Suprapubic skin (tissue), 4 donors: ENCODE measurements at regions not wholly inside any gene's neighbourhood (a gene's known extent, or its start where the extent isn't known, plus 50 kb on each side); places are given as distances from the start of the nearest gene placed in this dataset.

Source experiments
- EP300 ChIP-seq: sonication (generic); formaldehyde crosslinking; IDR thresholded peaks from one replicate; pipeline ENCODE4 v1.6.1; 2017; ENCODE audit warnings: antibody characterized with exemption
- POLR2AphosphoS5 ChIP-seq, 3 donors: sonication (generic); formaldehyde crosslinking; IDR thresholded peaks; one replicate each; pipeline ENCODE4 v1.6.1; 2017; ENCODE audit warnings: antibody characterized with exemption in 3 of 3
- TF ChIP-seq, protein P1 (sequence below), 2 donors: fragments of 200-600 bp in 1 of 2; fragments of 450-650 bp in 1 of 2; sonication (generic) in 1 of 2; IDR thresholded peaks; one replicate each; pipeline ENCODE4 v1.5.1; 2016 to 2019; ENCODE audit warnings: antibody characterized with exemption in 2 of 2, mild to moderate bottlenecking in 1 of 2, moderate library complexity in 1 of 2

DNA sequence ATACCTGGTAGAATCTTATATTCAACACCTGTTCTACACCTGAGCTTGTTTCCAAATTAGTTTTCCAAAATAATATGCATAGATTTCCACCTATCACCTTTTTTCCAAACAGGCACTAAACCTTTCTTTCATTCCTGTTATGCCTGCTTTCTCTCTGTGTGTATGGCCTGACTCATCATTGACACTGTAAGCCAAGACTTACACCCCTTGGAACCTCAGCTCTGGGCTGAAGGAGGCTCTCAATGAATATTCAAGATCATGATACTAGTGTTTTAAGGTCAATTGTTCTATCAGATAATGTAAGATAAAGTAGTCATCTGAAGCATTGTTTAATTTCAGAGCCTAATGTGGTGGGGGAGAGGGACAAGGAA is 1193.3 kb downstream of the FLRT2 start:
- TF ChIP-seq, protein P1, sequence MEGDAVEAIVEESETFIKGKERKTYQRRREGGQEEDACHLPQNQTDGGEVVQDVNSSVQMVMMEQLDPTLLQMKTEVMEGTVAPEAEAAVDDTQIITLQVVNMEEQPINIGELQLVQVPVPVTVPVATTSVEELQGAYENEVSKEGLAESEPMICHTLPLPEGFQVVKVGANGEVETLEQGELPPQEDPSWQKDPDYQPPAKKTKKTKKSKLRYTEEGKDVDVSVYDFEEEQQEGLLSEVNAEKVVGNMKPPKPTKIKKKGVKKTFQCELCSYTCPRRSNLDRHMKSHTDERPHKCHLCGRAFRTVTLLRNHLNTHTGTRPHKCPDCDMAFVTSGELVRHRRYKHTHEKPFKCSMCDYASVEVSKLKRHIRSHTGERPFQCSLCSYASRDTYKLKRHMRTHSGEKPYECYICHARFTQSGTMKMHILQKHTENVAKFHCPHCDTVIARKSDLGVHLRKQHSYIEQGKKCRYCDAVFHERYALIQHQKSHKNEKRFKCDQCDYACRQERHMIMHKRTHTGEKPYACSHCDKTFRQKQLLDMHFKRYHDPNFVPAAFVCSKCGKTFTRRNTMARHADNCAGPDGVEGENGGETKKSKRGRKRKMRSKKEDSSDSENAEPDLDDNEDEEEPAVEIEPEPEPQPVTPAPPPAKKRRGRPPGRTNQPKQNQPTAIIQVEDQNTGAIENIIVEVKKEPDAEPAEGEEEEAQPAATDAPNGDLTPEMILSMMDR (IDR thresholded peaks at IDR 0.05): no peak
- TF ChIP-seq POLR2AphosphoS5 (IDR thresholded peaks at IDR 0.05) (no peak), EP300 (no peak)
